ENCODE measurements at regions not wholly inside any gene's neighbourhood (a gene's known extent, or its start where the extent isn't known, plus 50 kb on each side); places are given as distances from the start of the nearest gene placed in this dataset.

DNA sequence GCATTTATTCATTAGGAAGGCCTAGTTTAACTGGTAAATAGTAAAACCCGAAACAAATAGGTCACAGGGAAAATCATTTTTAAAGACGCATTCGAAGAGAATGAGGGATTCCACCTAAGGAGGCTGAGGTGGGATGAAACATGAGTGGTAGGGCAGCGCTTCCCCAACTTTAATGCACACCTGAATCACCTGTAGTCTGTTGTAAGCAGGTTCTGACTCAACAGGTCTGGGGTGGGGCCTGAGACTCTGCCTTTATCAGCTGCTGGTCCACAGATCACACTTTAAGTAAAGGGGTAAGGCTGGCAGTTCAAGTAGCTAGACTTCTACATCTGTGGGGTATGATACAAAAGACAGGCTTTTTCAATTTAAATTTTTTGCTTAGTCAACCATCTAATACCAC lies 223.5 kb upstream of the UBE2E2 start:
- Histone ChIP-seq H3K9ac (ENCODE audit: low read depth in 1 of 2, low read length in 2 of 2) (no peak overlapping the region), H3K4me3 (ENCODE audit: low read depth in 1 of 2, low read length in 2 of 2) (no peak overlapping the region), H3K36me3 (ENCODE audit: control insufficient read depth in 1 of 2, insufficient read depth in 2 of 2, low read length in 2 of 2) (no peaks in the 10 kb centered on the region), H3K27me3 (ENCODE audit: control insufficient read depth in 1 of 2, insufficient read depth in 2 of 2, low read length in 2 of 2) (no peaks in the 10 kb centered on the region), H3K4me1 (ENCODE audit: control insufficient read depth in 1 of 2, insufficient read depth in 2 of 2, low read length in 2 of 2) (no peaks in the 10 kb centered on the region), H3K27ac (ENCODE audit: low read depth, low read length) (no peak overlapping the region), H3K9me3 (ENCODE audit: control insufficient read depth in 1 of 2, low read length in 2 of 2) (no peaks in the 10 kb centered on the region)

GRCh38 chr3:22980346-22980745 lies 222.8 kb upstream of the UBE2E2 start:
- Histone ChIP-seq H3K4me3 (ENCODE audit: low read depth in 1 of 2, low read length in 2 of 2) (no peak overlapping the region), H3K9me3 (ENCODE audit: control insufficient read depth in 1 of 2, low read length in 2 of 2) (peaks cover 1 to 2% of the 10 kb centered on the region in 2 donors), H3K27ac (ENCODE audit: low read depth, low read length) (no peak overlapping the region), H3K27me3 (ENCODE audit: control insufficient read depth in 1 of 2, insufficient read depth in 2 of 2, low read length in 2 of 2) (no peaks in the 10 kb centered on the region), H3K36me3 (ENCODE audit: control insufficient read depth in 1 of 2, insufficient read depth in 2 of 2, low read length in 2 of 2) (no peaks in the 10 kb centered on the region), H3K9ac (ENCODE audit: low read depth in 1 of 2, low read length in 2 of 2) (no peak overlapping the region), H3K4me1 (ENCODE audit: control insufficient read depth in 1 of 2, insufficient read depth in 2 of 2, low read length in 2 of 2) (no peaks in the 10 kb centered on the region)

- Histone ChIP-seq H3K27me3 (ENCODE audit: control insufficient read depth in 1 of 2, insufficient read depth in 2 of 2, low read length in 2 of 2) (no peaks in the 10 kb centered on the region), H3K27ac (ENCODE audit: low read depth, low read length) (no peak overlapping the region), H3K4me3 (ENCODE audit: low read depth in 1 of 2, low read length in 2 of 2) (no peak overlapping the region), H3K9ac (ENCODE audit: low read depth in 1 of 2, low read length in 2 of 2) (no peak overlapping the region), H3K4me1 (ENCODE audit: control insufficient read depth in 1 of 2, insufficient read depth in 2 of 2, low read length in 2 of 2) (no peaks in the 10 kb centered on the region), H3K36me3 (ENCODE audit: control insufficient read depth in 1 of 2, insufficient read depth in 2 of 2, low read length in 2 of 2) (no peaks in the 10 kb centered on the region), H3K9me3 (ENCODE audit: control insufficient read depth in 1 of 2, low read length in 2 of 2) (peaks cover 3 to 6% of the 10 kb centered on the region in 2 donors)
These were observed 222.0 kb upstream of the UBE2E2 start for GRCh38 chr3:22981166-22981565.

GRCh38 chr3:22981861-22982260 lies 221.3 kb upstream of the UBE2E2 start:
- Histone ChIP-seq H3K9me3 (ENCODE audit: control insufficient read depth in 1 of 2, low read length in 2 of 2) (peaks cover 3 to 6% of the 10 kb centered on the region in 2 donors), H3K36me3 (ENCODE audit: control insufficient read depth in 1 of 2, insufficient read depth in 2 of 2, low read length in 2 of 2) (no peaks in the 10 kb centered on the region), H3K4me1 (ENCODE audit: control insufficient read depth in 1 of 2, insufficient read depth in 2 of 2, low read length in 2 of 2) (no peaks in the 10 kb centered on the region), H3K27ac (ENCODE audit: low read depth, low read length) (no peak overlapping the region), H3K27me3 (ENCODE audit: control insufficient read depth in 1 of 2, insufficient read depth in 2 of 2, low read length in 2 of 2) (no peaks in the 10 kb centered on the region), H3K9ac (ENCODE audit: low read depth in 1 of 2, low read length in 2 of 2) (no peak overlapping the region), H3K4me3 (ENCODE audit: low read depth in 1 of 2, low read length in 2 of 2) (no peak overlapping the region)

DNA sequence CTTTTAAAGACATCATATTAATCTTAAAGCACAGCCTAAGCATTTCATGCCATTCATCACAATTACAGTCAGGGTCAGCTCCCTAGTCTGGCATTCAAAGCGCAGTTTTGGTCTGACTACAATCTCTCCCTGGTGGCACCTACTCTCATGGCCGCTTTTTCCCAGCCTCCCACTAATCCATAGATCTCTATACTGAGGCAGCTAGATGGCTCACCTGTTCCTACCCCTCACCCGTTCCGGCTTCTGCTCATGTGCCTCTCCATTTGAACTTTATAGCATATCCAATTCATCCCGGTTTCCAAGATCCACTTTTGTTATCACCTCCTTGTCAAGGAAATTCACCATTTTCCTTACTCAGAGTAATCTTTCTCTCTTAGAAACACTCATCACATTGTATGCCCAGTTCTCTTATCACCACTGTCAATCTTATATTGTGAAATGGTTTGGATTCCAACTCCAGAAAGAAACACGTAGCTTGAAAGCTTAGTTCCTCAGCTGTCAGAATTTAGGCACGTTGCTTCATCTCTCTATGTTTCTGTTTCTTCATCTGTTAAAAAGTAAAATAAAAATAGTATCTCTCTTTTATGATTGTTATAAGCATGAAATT lies 220.0 kb upstream of the UBE2E2 start:
- H3K27ac ChIP-seq (ENCODE audit: low read depth, low read length): no peak overlapping the region
- H3K4me3 ChIP-seq (ENCODE audit: low read depth in 1 of 2, low read length in 2 of 2): no peak overlapping the region
- H3K27me3 ChIP-seq (ENCODE audit: control insufficient read depth in 1 of 2, insufficient read depth in 2 of 2, low read length in 2 of 2): no peaks in the 10 kb centered on the region
- H3K4me1 ChIP-seq (ENCODE audit: control insufficient read depth in 1 of 2, insufficient read depth in 2 of 2, low read length in 2 of 2): no peaks in the 10 kb centered on the region
- H3K9me3 ChIP-seq (ENCODE audit: control insufficient read depth in 1 of 2, low read length in 2 of 2): peaks cover 3 to 6% of the 10 kb centered on the region in 2 donors
- no peaks in the 10 kb centered on the region for H3K36me3 ChIP-seq (ENCODE audit: control insufficient read depth in 1 of 2, insufficient read depth in 2 of 2, low read length in 2 of 2)
- H3K9ac ChIP-seq (ENCODE audit: low read depth in 1 of 2, low read length in 2 of 2): no peak overlapping the region

DNA sequence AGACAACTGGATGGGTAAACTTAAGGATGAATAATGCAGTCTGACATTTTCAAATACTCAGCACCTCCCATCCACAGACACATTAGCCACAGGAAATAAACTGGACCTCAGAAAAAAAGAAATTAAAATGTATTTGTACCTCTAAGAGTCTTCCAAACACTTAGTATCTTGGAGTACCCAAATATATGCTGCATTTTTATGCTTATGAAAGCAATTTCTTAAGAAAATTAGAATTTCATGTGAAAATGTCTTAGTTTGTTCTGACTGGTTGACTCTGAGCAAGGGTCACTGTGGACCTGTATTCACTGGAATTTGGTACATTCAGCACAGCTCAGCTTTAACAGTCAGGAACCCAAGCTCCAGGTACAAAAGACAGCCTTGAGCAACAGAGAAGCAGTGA lies 216.2 kb upstream of the UBE2E2 start:
- no peak overlapping the region for H3K9ac ChIP-seq (ENCODE audit: low read depth in 1 of 2, low read length in 2 of 2)
- no peak overlapping the region for H3K4me3 ChIP-seq (ENCODE audit: low read depth in 1 of 2, low read length in 2 of 2)
- no peaks in the 10 kb centered on the region for H3K4me1 ChIP-seq (ENCODE audit: control insufficient read depth in 1 of 2, insufficient read depth in 2 of 2, low read length in 2 of 2)
- no peaks in the 10 kb centered on the region for H3K27me3 ChIP-seq (ENCODE audit: control insufficient read depth in 1 of 2, insufficient read depth in 2 of 2, low read length in 2 of 2)
- no peaks in the 10 kb centered on the region for H3K36me3 ChIP-seq (ENCODE audit: control insufficient read depth in 1 of 2, insufficient read depth in 2 of 2, low read length in 2 of 2)
- H3K27ac ChIP-seq (ENCODE audit: low read depth, low read length): no peak overlapping the region
- peaks cover 3 to 6% of the 10 kb centered on the region in 2 donors for H3K9me3 ChIP-seq (ENCODE audit: control insufficient read depth in 1 of 2, low read length in 2 of 2)

- Histone ChIP-seq H3K4me3 (ENCODE audit: low read depth in 1 of 2, low read length in 2 of 2) (no peak overlapping the region), H3K36me3 (ENCODE audit: control insufficient read depth in 1 of 2, insufficient read depth in 2 of 2, low read length in 2 of 2) (no peaks in the 10 kb centered on the region), H3K27ac (ENCODE audit: low read depth, low read length) (no peak overlapping the region), H3K9ac (ENCODE audit: low read depth in 1 of 2, low read length in 2 of 2) (no peak overlapping the region), H3K4me1 (ENCODE audit: control insufficient read depth in 1 of 2, insufficient read depth in 2 of 2, low read length in 2 of 2) (no peaks in the 10 kb centered on the region), H3K27me3 (ENCODE audit: control insufficient read depth in 1 of 2, insufficient read depth in 2 of 2, low read length in 2 of 2) (no peaks in the 10 kb centered on the region), H3K9me3 (ENCODE audit: control insufficient read depth in 1 of 2, low read length in 2 of 2) (peaks cover 3 to 6% of the 10 kb centered on the region in 2 donors)
These were observed 214.6 kb upstream of the UBE2E2 start for GRCh38 chr3:22988566-22988965.

DNA sequence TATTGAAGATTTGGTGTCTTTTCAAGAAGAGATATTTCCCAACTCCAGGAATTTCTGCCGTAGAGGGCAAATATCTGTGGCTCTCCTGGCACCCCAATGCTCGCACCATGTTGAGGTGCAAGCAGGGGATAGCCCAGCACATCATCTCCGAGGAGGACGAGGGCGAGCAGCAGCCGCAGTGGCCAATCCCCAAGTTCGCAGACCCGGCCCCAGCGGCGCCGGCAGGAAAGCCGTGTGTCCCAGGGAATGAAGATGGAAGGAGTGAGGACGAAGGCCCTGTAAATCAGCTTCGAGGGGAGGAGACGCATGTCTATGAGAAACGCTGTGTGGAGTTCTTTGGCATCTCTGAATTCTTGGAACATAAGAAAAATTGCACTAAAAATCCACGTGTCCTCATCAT lies 213.4 kb upstream of the UBE2E2 start:
- Histone ChIP-seq H3K4me1 (ENCODE audit: control insufficient read depth in 1 of 2, insufficient read depth in 2 of 2, low read length in 2 of 2) (no peaks in the 10 kb centered on the region), H3K27ac (ENCODE audit: low read depth, low read length) (no peak overlapping the region), H3K9ac (ENCODE audit: low read depth in 1 of 2, low read length in 2 of 2) (no peak overlapping the region), H3K36me3 (ENCODE audit: control insufficient read depth in 1 of 2, insufficient read depth in 2 of 2, low read length in 2 of 2) (no peaks in the 10 kb centered on the region), H3K27me3 (ENCODE audit: control insufficient read depth in 1 of 2, insufficient read depth in 2 of 2, low read length in 2 of 2) (no peaks in the 10 kb centered on the region), H3K9me3 (ENCODE audit: control insufficient read depth in 1 of 2, low read length in 2 of 2) (peaks cover 3 to 6% of the 10 kb centered on the region in 2 donors), H3K4me3 (ENCODE audit: low read depth in 1 of 2, low read length in 2 of 2) (no peak overlapping the region)

- Histone ChIP-seq H3K9ac (ENCODE audit: low read depth in 1 of 2, low read length in 2 of 2) (no peak overlapping the region), H3K27me3 (ENCODE audit: control insufficient read depth in 1 of 2, insufficient read depth in 2 of 2, low read length in 2 of 2) (no peaks in the 10 kb centered on the region), H3K9me3 (ENCODE audit: control insufficient read depth in 1 of 2, low read length in 2 of 2) (peaks cover 0 to 2% of the 10 kb centered on the region in 2 donors), H3K4me1 (ENCODE audit: control insufficient read depth in 1 of 2, insufficient read depth in 2 of 2, low read length in 2 of 2) (no peaks in the 10 kb centered on the region), H3K4me3 (ENCODE audit: low read depth in 1 of 2, low read length in 2 of 2) (no peak overlapping the region), H3K27ac (ENCODE audit: low read depth, low read length) (no peak overlapping the region), H3K36me3 (ENCODE audit: control insufficient read depth in 1 of 2, insufficient read depth in 2 of 2, low read length in 2 of 2) (no peaks in the 10 kb centered on the region)
These were observed 212.6 kb upstream of the UBE2E2 start for GRCh38 chr3:22990291-22991200.

DNA sequence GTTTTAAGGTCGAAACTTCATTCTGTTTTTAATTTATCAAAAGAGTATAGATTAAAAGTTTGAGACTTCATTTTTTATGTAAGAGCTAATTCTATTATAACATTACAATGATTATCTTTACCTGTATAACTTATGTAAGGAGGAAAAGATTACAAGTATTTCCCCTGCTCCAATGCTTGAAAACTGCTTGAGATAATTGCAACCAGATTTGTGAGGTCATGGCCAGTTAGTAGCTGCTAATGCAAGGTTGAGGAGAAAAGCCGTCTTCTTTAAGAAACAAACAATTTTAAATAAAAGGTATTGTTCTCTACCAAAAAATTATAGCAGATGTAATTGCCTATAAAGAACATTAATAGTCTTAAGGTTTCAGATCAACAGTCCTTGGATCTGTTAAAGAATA lies 208.3 kb upstream of the UBE2E2 start:
- Histone ChIP-seq H3K27ac (ENCODE audit: low read depth, low read length) (no peak overlapping the region), H3K27me3 (ENCODE audit: control insufficient read depth in 1 of 2, insufficient read depth in 2 of 2, low read length in 2 of 2) (no peaks in the 10 kb centered on the region), H3K4me1 (ENCODE audit: control insufficient read depth in 1 of 2, insufficient read depth in 2 of 2, low read length in 2 of 2) (no peaks in the 10 kb centered on the region), H3K4me3 (ENCODE audit: low read depth in 1 of 2, low read length in 2 of 2) (no peak overlapping the region), H3K9me3 (ENCODE audit: control insufficient read depth in 1 of 2, low read length in 2 of 2) (no peaks in the 10 kb centered on the region), H3K36me3 (ENCODE audit: control insufficient read depth in 1 of 2, insufficient read depth in 2 of 2, low read length in 2 of 2) (no peaks in the 10 kb centered on the region), H3K9ac (ENCODE audit: low read depth in 1 of 2, low read length in 2 of 2) (no peak overlapping the region)

All from duodenal mucosa (tissue), 2 donors.